Gastrocnemius medialis (tissue), 4 donors: ENCODE measurements at regions not wholly inside any gene's neighbourhood (a gene's known extent, or its start where the extent isn't known, plus 50 kb on each side); places are given as distances from the start of the nearest gene placed in this dataset.

Experiments
- ATAC-seq, 2 donors: fragments of 150-250 bp; one replicate each; pipeline ENCODE4 v1.9.1; 2016
- DNase-seq, 2 donors: peaks; one replicate each; pipeline ENCODE4 v3.0.0-alpha.2; 2019
- H3K27ac ChIP-seq, 4 donors: fragments of 200-600 bp; sonication (generic); 1 replicate in 1 of 4; 2 replicates in 3 of 4; pipeline ENCODE4 v1.5.1; 2016 to 2018; ENCODE audit warnings: mild to moderate bottlenecking in 2 of 4, moderate library complexity in 1 of 4
- H3K27me3 ChIP-seq, 3 donors: fragments of 200-600 bp; sonication (generic) in 2 of 3; 1 replicate in 1 of 3; 2 replicates in 2 of 3; pipeline versions ENCODE4 v1.5.1 to v1.6.0; 2016 to 2019; ENCODE audit warnings: mild to moderate bottlenecking in 1 of 3, moderate library complexity in 1 of 3
- H3K36me3 ChIP-seq, 2 donors: fragments of 200-600 bp; sonication (generic) in 1 of 2; one replicate each; pipeline ENCODE4 v1.5.1; 2017 to 2018
- H3K4me1 ChIP-seq, 2 donors: fragments of 200-600 bp; sonication (generic) in 1 of 2; one replicate each; pipeline ENCODE4 v1.5.1; 2016 to 2017; ENCODE audit warnings: mild to moderate bottlenecking in 2 of 2
- H3K4me3 ChIP-seq, 4 donors: fragments of 200-600 bp; sonication (generic) in 3 of 4; 1 replicate in 1 of 4; 2 replicates in 3 of 4; pipeline ENCODE4 v1.5.1; 2016 to 2019; ENCODE audit warnings: mild to moderate bottlenecking in 2 of 4
- H3K9me3 ChIP-seq, 3 donors: fragments of 200-600 bp; sonication (generic) in 2 of 3; 1 replicate in 1 of 3; 2 replicates in 2 of 3; pipeline ENCODE4 v1.5.1; 2016 to 2019
- CTCF ChIP-seq, 5 experiments: fragments of 450-650 bp in 3 of 5; fragments of 200-600 bp in 2 of 5; sonication (generic) in 2 of 5; IDR thresholded peaks in 4 of 5; conservative IDR thresholded peaks in 1 of 5; 1 replicate in 4 of 5; 2 replicates in 1 of 5; pipeline ENCODE4 v1.5.1; 2016 to 2019; ENCODE audit warnings: antibody characterized with exemption in 5 of 5, mild to moderate bottlenecking in 3 of 5, moderate library complexity in 3 of 5
- POLR2A ChIP-seq, 2 donors: fragments of 450-650 bp; IDR thresholded peaks; one replicate each; pipeline ENCODE4 v1.6.1; 2017; ENCODE audit warnings: antibody characterized with exemption in 2 of 2, mild to moderate bottlenecking in 2 of 2, moderate library complexity in 2 of 2
- in situ Hi-C, 4 donors: fragments of 200-750 bp; cut with MboI; loops; one replicate each; pipeline versions ENCODE4 v1.15.0 to v1.8.0; 2017; ENCODE audit warnings: low sequenced_read_pairs in 4 of 4
- intact Hi-C: fragments of 100-400 bp; cut with DNase I; formaldehyde crosslinking; loops from one replicate; pipeline ENCODE4 v1.15.1; 2023; ENCODE audit warnings: low total_unique reads

GRCh38 chr13:34347784-34348573 lies 530.0 kb downstream of the RFC3 start:
- in situ Hi-C loops (no loop called here), intact Hi-C loops (no loop called here)
- no peak for TF ChIP-seq CTCF (IDR thresholded peaks at IDR 0.05 in 4 of 5, conservative IDR thresholded peaks at IDR 0.05 in 1 of 5)
- no peak for TF ChIP-seq POLR2A (IDR thresholded peaks at IDR 0.05)
- Histone ChIP-seq H3K27me3 (no peaks in the 10 kb centered on the region), H3K4me1 (no peaks in the 10 kb centered on the region), H3K9me3 (no peaks in the 10 kb centered on the region), H3K27ac (no peak overlapping the region), H3K36me3 (no peaks in the 10 kb centered on the region), H3K4me3 (no peak overlapping the region)
- DNase-seq: no peak
- no peak for ATAC-seq

GRCh38 chr13:34349091-34349722 lies 531.3 kb downstream of the RFC3 start:
- in situ Hi-C loops: no loop called here

GRCh38 chr13:34350671-34351070 lies 532.7 kb downstream of the RFC3 start:
- no peaks in the 10 kb centered on the region for H3K4me1 ChIP-seq
- TF ChIP-seq POLR2A (IDR thresholded peaks at IDR 0.05): no peak
- no peak for TF ChIP-seq CTCF (IDR thresholded peaks at IDR 0.05 in 4 of 5, conservative IDR thresholded peaks at IDR 0.05 in 1 of 5)
- no peaks in the 10 kb centered on the region for H3K36me3 ChIP-seq
- no peaks in the 10 kb centered on the region for H3K27me3 ChIP-seq
- H3K27ac ChIP-seq: no peak overlapping the region
- no peaks in the 10 kb centered on the region for H3K9me3 ChIP-seq
- DNase-seq (no peak), ATAC-seq (no peak)
- in situ Hi-C loops: no loop called here
- no peak overlapping the region for H3K4me3 ChIP-seq
- intact Hi-C loops: no loop called here

More at GRCh38 chr13:34349091-34349722, 531.3 kb downstream of the RFC3 start:
- H3K4me3 ChIP-seq: no peak overlapping the region
- ATAC-seq: peak in 1 of 2 donors; percentile 50
- no peaks in the 10 kb centered on the region for H3K36me3 ChIP-seq
- H3K27me3 ChIP-seq: no peaks in the 10 kb centered on the region
- no peaks in the 10 kb centered on the region for H3K4me1 ChIP-seq
- DNase-seq: peak; percentile 35 to 38
- H3K9me3 ChIP-seq: no peaks in the 10 kb centered on the region
- TF ChIP-seq POLR2A (IDR thresholded peaks at IDR 0.05): no peak
- TF ChIP-seq CTCF (IDR thresholded peaks at IDR 0.05 in 4 of 5, conservative IDR thresholded peaks at IDR 0.05 in 1 of 5): no peak
- intact Hi-C loops: no loop called here
- H3K27ac ChIP-seq: no peak overlapping the region

GRCh38 chr13:34351134-34351533 lies 533.2 kb downstream of the RFC3 start:
- H3K36me3 ChIP-seq: no peaks in the 10 kb centered on the region
- intact Hi-C loops (no loop called here), in situ Hi-C loops (no loop called here)
- H3K27me3 ChIP-seq: no peaks in the 10 kb centered on the region
- ATAC-seq (no peak), DNase-seq (no peak)
- H3K4me3 ChIP-seq: no peak overlapping the region
- H3K27ac ChIP-seq: no peak overlapping the region
- H3K4me1 ChIP-seq: no peaks in the 10 kb centered on the region
- TF ChIP-seq POLR2A (IDR thresholded peaks at IDR 0.05): no peak
- TF ChIP-seq CTCF (IDR thresholded peaks at IDR 0.05 in 4 of 5, conservative IDR thresholded peaks at IDR 0.05 in 1 of 5): no peak
- no peaks in the 10 kb centered on the region for H3K9me3 ChIP-seq
